ENCODE measurements at regions not wholly inside any gene's neighbourhood (a gene's known extent, or its start where the extent isn't known, plus 50 kb on each side); places are given as distances from the start of the nearest gene placed in this dataset.

- TF ChIP-seq EZH2 (IDR thresholded peaks at IDR 0.05; ENCODE audit: low read length) (no peak), CTCF (optimal IDR thresholded peaks at IDR 0.05 in 1 of 3, IDR thresholded peaks at IDR 0.05 in 1 of 3, conservative IDR thresholded peaks at IDR 0.05 in 1 of 3; ENCODE audit: extremely low read depth in 1 of 3, insufficient read depth in 2 of 3, low read length in 3 of 3) (no peak)
These were observed 1039.3 kb downstream of the STPG2 start for GRCh38 chr4:97104006-97104405.

All from keratinocyte (primary cell).